GM10248 (cell line): ENCODE measurements at regions not wholly inside any gene's neighbourhood (a gene's known extent, or its start where the extent isn't known, plus 50 kb on each side); places are given as distances from the start of the nearest gene placed in this dataset.

ENCODE experiments used
- CTCF ChIA-PET: fragments of 300-600 bp; sonication (Branson Sonifier 250); formaldehyde crosslinking; extraction: SDS; loops from one replicate; lab custom pipeline; 2021; ENCODE audit warnings: antibody characterized with exemption; lab: Yijun Ruan, JAX
- POLR2A ChIA-PET: fragments of 350-650 bp; sonication (Branson Sonifier 250); formaldehyde crosslinking; extraction: SDS; loops from one replicate; lab custom pipeline; 2020; ENCODE audit warnings: antibody characterized with exemption; lab: Yijun Ruan, JAX
- DNase-seq: peaks from one replicate; pipeline ENCODE4 v3.0.0; 2012; ENCODE audit errors: extremely low spot score
- TF ChIP-seq, protein P1 (sequence below): IDR thresholded peaks from 2 replicates; pipeline ENCODE4 v1.5.1; 2012; ENCODE audit warnings: mild to moderate bottlenecking, low read depth; ENCODE audit errors: extremely low read depth, missing control alignments, control extremely low read depth

DNA sequence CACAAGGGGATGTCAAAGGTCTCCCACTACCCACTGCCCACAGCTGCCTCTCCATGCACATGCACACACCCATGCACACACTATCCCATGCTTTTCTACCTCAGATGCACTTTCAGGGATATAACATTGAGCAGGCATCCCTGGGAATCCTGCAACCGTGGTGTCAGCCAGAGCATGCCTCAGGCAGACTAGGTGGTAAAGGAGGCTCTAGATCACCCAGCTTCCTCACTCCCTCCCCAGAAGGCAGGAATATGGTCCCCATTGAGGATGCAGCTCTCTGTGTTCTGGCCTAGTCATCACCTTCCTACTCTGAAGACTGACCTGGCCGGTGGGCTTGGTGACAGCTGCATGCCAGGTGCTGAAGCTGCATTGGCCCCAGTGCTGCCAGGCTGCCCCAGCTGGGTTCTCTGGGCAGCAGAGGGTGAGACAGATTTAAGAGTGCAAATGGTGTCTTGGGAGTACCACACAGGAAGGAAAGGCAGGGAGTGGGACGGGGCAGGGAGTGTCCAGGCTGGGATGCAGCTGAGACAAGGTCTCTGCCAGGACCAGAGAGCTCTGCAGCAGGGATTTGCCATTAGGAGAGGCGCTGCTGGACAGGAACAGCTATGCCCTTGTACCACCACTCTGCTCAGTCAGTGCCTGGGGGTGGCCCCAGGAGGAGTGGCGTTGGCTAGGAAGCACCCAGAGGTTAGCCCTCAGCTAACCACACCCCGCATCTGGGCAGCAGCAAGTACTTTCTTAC lies 53.4 kb upstream of the GDF10 start:
- POLR2A ChIA-PET = no interaction called here
- TF ChIP-seq, protein P1, sequence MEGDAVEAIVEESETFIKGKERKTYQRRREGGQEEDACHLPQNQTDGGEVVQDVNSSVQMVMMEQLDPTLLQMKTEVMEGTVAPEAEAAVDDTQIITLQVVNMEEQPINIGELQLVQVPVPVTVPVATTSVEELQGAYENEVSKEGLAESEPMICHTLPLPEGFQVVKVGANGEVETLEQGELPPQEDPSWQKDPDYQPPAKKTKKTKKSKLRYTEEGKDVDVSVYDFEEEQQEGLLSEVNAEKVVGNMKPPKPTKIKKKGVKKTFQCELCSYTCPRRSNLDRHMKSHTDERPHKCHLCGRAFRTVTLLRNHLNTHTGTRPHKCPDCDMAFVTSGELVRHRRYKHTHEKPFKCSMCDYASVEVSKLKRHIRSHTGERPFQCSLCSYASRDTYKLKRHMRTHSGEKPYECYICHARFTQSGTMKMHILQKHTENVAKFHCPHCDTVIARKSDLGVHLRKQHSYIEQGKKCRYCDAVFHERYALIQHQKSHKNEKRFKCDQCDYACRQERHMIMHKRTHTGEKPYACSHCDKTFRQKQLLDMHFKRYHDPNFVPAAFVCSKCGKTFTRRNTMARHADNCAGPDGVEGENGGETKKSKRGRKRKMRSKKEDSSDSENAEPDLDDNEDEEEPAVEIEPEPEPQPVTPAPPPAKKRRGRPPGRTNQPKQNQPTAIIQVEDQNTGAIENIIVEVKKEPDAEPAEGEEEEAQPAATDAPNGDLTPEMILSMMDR = no peak

DNA sequence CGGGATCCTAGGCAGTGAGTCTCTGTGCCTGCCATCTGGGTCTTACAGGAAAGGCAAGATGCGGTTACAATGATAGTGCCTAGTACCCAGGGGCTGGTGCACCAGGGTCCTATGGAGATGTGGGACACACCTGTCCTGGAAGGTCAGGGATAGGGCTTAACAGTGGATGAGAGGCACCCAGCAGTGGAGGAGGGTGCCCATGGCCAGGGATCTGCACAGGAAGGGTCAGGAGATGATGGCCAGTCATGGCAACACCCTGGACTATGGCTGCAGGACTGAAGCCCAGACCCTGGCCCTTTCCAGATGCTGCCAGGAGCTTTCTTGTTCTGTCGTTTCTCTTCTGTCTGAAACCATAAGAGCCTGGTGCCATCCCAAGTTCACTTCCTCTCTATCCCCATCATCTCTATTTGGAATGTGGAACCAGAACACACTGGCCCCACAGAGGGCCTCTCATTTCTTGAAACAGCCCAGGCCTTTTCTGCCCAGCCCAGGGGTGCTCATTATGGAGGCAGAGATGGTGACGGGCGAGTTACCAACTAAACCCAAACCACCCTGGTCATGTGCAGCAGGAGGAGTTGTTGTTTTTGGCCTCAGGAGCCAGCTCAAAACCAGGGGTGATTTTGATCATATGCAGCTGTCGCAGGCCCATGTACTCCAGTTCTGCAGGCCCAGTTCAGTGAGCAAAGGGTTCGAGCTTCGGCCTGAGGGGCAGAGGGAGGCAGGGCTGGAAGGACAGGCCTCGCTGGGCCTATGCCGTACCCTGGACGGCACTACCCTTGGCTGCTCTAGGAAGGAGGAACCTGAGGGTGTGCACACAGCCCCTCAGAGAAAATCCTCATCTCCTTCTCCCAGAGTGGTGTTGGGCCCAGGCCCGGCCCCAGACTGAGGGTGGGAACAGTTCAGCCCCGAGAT lies 52.6 kb upstream of the GDF10 start:
- no peak for DNase-seq
- TF ChIP-seq, protein P1 = no peak
- CTCF ChIA-PET = interaction anchor here (1.0 kb wide), 1 partner anchor 8 kb away, joined by 4 read pairs; no protein-coding TSS in a partner anchor
- POLR2A ChIA-PET = no interaction called here

More for the DNA sequence above, 53.4 kb upstream of the GDF10 start:
- DNase-seq = no peak
- CTCF ChIA-PET = no interaction called here

DNA sequence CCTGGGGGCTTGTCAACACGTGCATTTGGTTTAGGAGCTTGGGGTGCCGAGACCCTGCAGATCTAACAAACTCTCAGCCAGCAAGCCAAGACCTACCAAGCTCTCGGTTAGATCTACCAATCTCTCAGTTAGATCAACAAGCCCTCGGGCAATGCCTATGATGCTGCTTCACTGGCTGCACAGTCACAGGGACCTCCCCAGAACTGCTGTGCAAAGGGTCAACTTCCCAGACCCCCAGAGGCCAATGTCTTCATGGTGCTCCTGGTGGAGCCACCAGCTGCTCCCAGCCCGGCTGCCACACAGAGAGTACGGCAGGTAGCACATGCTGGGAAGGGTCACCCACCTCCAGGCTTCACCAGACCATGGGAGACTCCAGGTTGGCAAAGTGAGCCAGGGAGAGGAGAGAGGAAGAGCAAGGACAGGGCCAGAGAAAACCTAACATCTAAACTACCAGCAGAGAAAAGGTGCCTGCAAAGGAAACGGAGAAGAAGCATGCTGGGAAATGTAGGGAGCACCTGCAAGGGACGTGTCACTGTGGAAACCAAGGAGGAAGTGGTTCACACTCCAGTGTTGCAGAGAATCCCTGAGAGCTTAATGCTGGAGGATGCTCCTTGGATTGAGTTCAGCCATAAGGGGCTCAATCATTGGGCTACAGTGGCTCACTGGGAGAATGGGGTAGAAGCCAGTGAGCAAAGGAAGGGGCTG lies 51.5 kb upstream of the GDF10 start:
- DNase-seq = no peak
- CTCF ChIA-PET = interaction anchor here (1.0 kb wide), 1 partner anchor 9 kb away, joined by 4 read pairs; no protein-coding TSS in a partner anchor
- TF ChIP-seq, protein P1 = no peak
- POLR2A ChIA-PET = no interaction called here

DNA sequence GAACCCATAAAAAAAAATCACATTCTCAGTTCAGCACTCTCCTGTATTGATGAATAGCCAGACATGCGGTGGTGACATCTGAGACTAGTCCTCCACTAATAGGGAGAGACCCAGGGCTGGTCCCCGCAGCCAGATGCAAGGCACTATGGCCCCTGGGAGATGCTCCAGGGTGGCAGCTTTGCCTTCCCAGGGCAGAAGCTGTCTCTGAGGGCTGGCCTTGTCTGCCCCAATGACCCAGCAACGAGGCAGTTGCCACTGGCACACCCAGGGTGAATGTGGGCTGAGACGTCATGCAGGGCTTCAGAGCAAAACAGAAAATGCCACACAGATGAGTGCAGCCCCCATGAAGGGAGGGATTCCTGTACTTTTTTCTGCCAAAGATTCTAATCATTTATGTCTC lies 50.1 kb upstream of the GDF10 start:
- TF ChIP-seq, protein P1 = no peak
- CTCF ChIA-PET = interaction anchor here (1.3 kb wide), 1 partner anchor 9 kb away, joined by 3 read pairs; no protein-coding TSS in a partner anchor
- POLR2A ChIA-PET = no interaction called here
- DNase-seq = no peak
